ENCODE measurements at regions not wholly inside any gene's neighbourhood (a gene's known extent, or its start where the extent isn't known, plus 50 kb on each side); places are given as distances from the start of the nearest gene placed in this dataset.

DNA sequence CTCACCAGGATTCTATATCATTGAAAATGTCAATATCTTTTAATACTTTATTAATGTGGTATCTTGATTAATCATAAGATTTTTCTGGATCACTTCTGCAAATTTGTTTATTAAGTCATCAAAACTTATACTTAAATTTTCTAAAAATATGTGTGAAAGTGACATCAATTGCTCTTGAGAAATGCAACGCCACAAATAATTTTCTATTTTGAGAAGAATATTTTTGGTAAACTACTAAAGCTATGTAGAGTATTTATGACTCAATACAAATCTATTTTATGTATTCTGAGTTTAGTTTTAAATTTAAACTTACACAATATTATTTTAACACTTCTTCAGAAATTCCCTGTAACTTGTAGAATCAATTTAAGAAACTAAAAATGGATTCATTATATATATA lies 263.3 kb downstream of the RASSF9 start:
- no peak overlapping the region for H3K56ac ChIP-seq (replicated peaks; ENCODE audit: insufficient read length, low read depth, low read length)
- no peaks in the 10 kb centered on the region for H3K79me2 ChIP-seq (ENCODE audit: control insufficient read depth in 1 of 2, insufficient read depth in 2 of 2, low read length in 2 of 2)
- no peak overlapping the region for H4K8ac ChIP-seq (ENCODE audit: extremely low read depth, insufficient read depth, low read length)
- H2AFZ ChIP-seq (ENCODE audit: low read length): no peak overlapping the region
- H4K91ac ChIP-seq (replicated peaks; ENCODE audit: insufficient read length, low read length): no peak overlapping the region
- FAIRE-seq (no peak), DNase-seq (ENCODE audit: low read depth in 1 of 2, low spot score in 2 of 2) (no peak)
- no peak overlapping the region for H3K18ac ChIP-seq (ENCODE audit: extremely low read depth, low read length)
- no peaks in the 10 kb centered on the region for H3K27me3 ChIP-seq (replicated peaks in 1 of 4; ENCODE audit: control insufficient read depth in 3 of 4, extremely low read depth in 1 of 4, insufficient read depth in 3 of 4, low read length in 3 of 4)
- H3K4me2 ChIP-seq (ENCODE audit: insufficient read depth in 1 of 2, low read depth in 2 of 2, low read length in 2 of 2): no peak overlapping the region
- H3K23ac ChIP-seq (ENCODE audit: insufficient read length): no peak overlapping the region
- no peaks in the 10 kb centered on the region for H3K23me2 ChIP-seq (ENCODE audit: low read depth, low read length)
- no peak overlapping the region for H2AK5ac ChIP-seq (ENCODE audit: low read depth, low read length)
- H3K14ac ChIP-seq (ENCODE audit: insufficient read length): no peak overlapping the region
- no peak overlapping the region for H4K5ac ChIP-seq (ENCODE audit: insufficient read length, low read depth, low read length)
- H3K27ac ChIP-seq (ENCODE audit: low read depth, low read length): no peak overlapping the region
- no peak overlapping the region for H2BK5ac ChIP-seq (ENCODE audit: low read depth, low read length)
- no peak overlapping the region for H2BK15ac ChIP-seq (ENCODE audit: low read length)
- H3K4me3 ChIP-seq (ENCODE audit: extremely low read depth in 1 of 4, insufficient read depth in 2 of 4, low read depth in 3 of 4, low read length in 4 of 4): no peak overlapping the region
- H3K36me3 ChIP-seq (ENCODE audit: control insufficient read depth in 2 of 4, insufficient read depth in 4 of 4, low read length in 3 of 4): no peaks in the 10 kb centered on the region
- ChIA-PET CTCF (ENCODE audit: partially characterized antibody) (interaction anchor here (1.6 kb wide), 1 partner anchor 10 kb away, joined by 3 read pairs; no protein-coding TSS in a partner anchor), POLR2A (ENCODE audit: partially characterized antibody) (no interaction called here)
- no peak overlapping the region for H2BK20ac ChIP-seq (ENCODE audit: low read length)
- no peak overlapping the region for H3K9ac ChIP-seq (replicated peaks in 1 of 4; ENCODE audit: extremely low read depth in 1 of 4, low read depth in 3 of 4, low read length in 3 of 4)
- H3K4ac ChIP-seq (replicated peaks; ENCODE audit: insufficient read length, low read depth, low read length): no peak overlapping the region
- no peak overlapping the region for H2BK120ac ChIP-seq (replicated peaks; ENCODE audit: low read depth, low read length)
- no peaks in the 10 kb centered on the region for H3K9me3 ChIP-seq (ENCODE audit: insufficient read depth in 2 of 2, low read depth in 1 of 2, low read length in 1 of 2)
- peaks cover 0 to 6% (median 0%) of the 10 kb centered on the region in 4 experiments; a peak in 1 of 7 replicates for H3K4me1 ChIP-seq (replicated peaks in 1 of 4; ENCODE audit: control insufficient read depth in 3 of 4, insufficient read depth in 4 of 4, low read length in 3 of 4)
- no peak overlapping the region for H2BK12ac ChIP-seq (ENCODE audit: low read depth, low read length)
- 92% methylated on average over 1 of the region's 1 CpG; no CpG with 5 or more reads in 1 of the 2 experiments for whole genome bisulfite sequencing, 2 experiments (ENCODE audit: extremely low coverage in 1 of 2, insufficient coverage in 1 of 2, insufficient read length in 1 of 2, insufficient replicate concordance in 2 of 2, low coverage in 1 of 2, low lambda C conversion rate in 2 of 2, missing lambda C conversion rate in 1 of 2)
- H4K20me1 ChIP-seq (replicated peaks in 1 of 2; ENCODE audit: control insufficient read depth in 1 of 2, insufficient read depth in 2 of 2, low read length in 2 of 2): no peaks in the 10 kb centered on the region
- no peak for TF ChIP-seq POLR2AphosphoS5 (IDR thresholded peaks at IDR 0.05; ENCODE audit: low read depth, low read length)
- TF ChIP-seq, protein P1, sequence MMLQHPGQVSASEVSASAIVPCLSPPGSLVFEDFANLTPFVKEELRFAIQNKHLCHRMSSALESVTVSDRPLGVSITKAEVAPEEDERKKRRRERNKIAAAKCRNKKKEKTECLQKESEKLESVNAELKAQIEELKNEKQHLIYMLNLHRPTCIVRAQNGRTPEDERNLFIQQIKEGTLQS (IDR thresholded peaks at IDR 0.05; ENCODE audit: insufficient read depth, low read depth, low read length): no peak
- no peaks in the 10 kb centered on the region for H3K79me1 ChIP-seq (ENCODE audit: low read depth, low read length)
